Ishikawa (cell line): ENCODE measurements at regions not wholly inside any gene's neighbourhood (a gene's known extent, or its start where the extent isn't known, plus 50 kb on each side); places are given as distances from the start of the nearest gene placed in this dataset.

Experiments
- CREB1 ChIP-seq: IDR thresholded peaks from 2 replicates; pipeline ENCODE4 v1.6.1; 2012; ENCODE audit warnings: low read depth
- EGR1 ChIP-seq: IDR thresholded peaks from 2 replicates; pipeline ENCODE4 v1.6.1; 2012
- EP300 ChIP-seq: IDR thresholded peaks from 2 replicates; pipeline ENCODE4 v1.6.1; 2012; ENCODE audit warnings: borderline replicate concordance
- FOXM1 ChIP-seq: IDR thresholded peaks from 2 replicates; pipeline ENCODE4 v1.6.1; 2012; ENCODE audit warnings: low read depth, borderline replicate concordance
- RAD21 ChIP-seq: IDR thresholded peaks from 2 replicates; pipeline ENCODE4 v1.6.1; 2012; ENCODE audit warnings: low read depth
- REST ChIP-seq: IDR thresholded peaks from 2 replicates; pipeline ENCODE4 v1.6.1; 2012; ENCODE audit warnings: low read depth, mild to moderate bottlenecking
- USF1 ChIP-seq: IDR thresholded peaks from 2 replicates; pipeline ENCODE4 v1.6.1; 2012
- YY1 ChIP-seq: IDR thresholded peaks from 2 replicates; pipeline ENCODE4 v1.6.1; 2012; ENCODE audit warnings: low read depth

- TF ChIP-seq YY1 (no peak), EP300 (no peak), CREB1 (no peak), REST (no peak), RAD21 (no peak), EGR1 (no peak), USF1 (no peak), FOXM1 (no peak)
Observed at GRCh38 chr12:113759135-113759534, 207.0 kb downstream of the RBM19 start.
